Natural killer cell (primary cell): ENCODE measurements at regions not wholly inside any gene's neighbourhood (a gene's known extent, or its start where the extent isn't known, plus 50 kb on each side); places are given as distances from the start of the nearest gene placed in this dataset.

ENCODE experiments used
- ATAC-seq, 3 donors: fragments of 150-1000 bp in 2 of 3; fragments of 200-7000 bp in 1 of 3; cut with Tn5 transposase; 1 replicate in 1 of 3; 2 replicates in 2 of 3; pipeline ENCODE4 v1.10.0; 2021; ENCODE audit warnings: mild to moderate bottlenecking in 2 of 3, moderate library complexity in 2 of 3
- DNase-seq, 2 donors: peaks; one replicate each; pipeline versions ENCODE4 v3.0.0 to v3.0.0-alpha.2; 2013 to 2021; ENCODE audit warnings: mixed read lengths in 1 of 2
- H3K27ac ChIP-seq: one replicate; pipeline ENCODE4 v1.5.1; 2013; ENCODE audit warnings: mild to moderate bottlenecking, low read length
- H3K27me3 ChIP-seq: one replicate; pipeline ENCODE4 v1.6.1; 2013; ENCODE audit warnings: low read length; ENCODE audit not compliant: control insufficient read depth, insufficient read depth
- H3K36me3 ChIP-seq: one replicate; pipeline ENCODE4 v1.6.1; 2013; ENCODE audit warnings: low read length; ENCODE audit not compliant: control insufficient read depth, insufficient read depth
- H3K4me1 ChIP-seq: one replicate; pipeline ENCODE4 v1.6.1; 2013; ENCODE audit warnings: low read length; ENCODE audit not compliant: control insufficient read depth, insufficient read depth
- H3K4me3 ChIP-seq: one replicate; pipeline ENCODE4 v1.5.1; 2013; ENCODE audit warnings: low read length
- H3K9me3 ChIP-seq: one replicate; pipeline ENCODE4 v1.6.1; 2013; ENCODE audit warnings: low read length; ENCODE audit not compliant: control insufficient read depth, insufficient read depth
- H3K27ac Mint-ChIP-seq, 2 donors: one replicate each; pipeline ENCODE4 v1.8.0; 2022; ENCODE audit warnings: mild to moderate bottlenecking in 2 of 2, mixed read lengths in 2 of 2, moderate library complexity in 1 of 2
- H3K27me3 Mint-ChIP-seq, 2 donors: one replicate each; pipeline ENCODE4 v1.8.0; 2022; ENCODE audit warnings: low read depth in 2 of 2, mixed read lengths in 2 of 2
- H3K36me3 Mint-ChIP-seq: one replicate; pipeline ENCODE4 v1.8.0; 2022; ENCODE audit warnings: mixed read lengths
- H3K4me1 Mint-ChIP-seq, 2 donors: one replicate each; pipeline ENCODE4 v1.8.0; 2022; ENCODE audit warnings: mixed read lengths in 2 of 2
- H3K4me3 Mint-ChIP-seq: one replicate; pipeline ENCODE4 v1.8.0; 2022; ENCODE audit warnings: mild to moderate bottlenecking, moderate library complexity, mixed read lengths
- H3K9me3 Mint-ChIP-seq, 2 donors: one replicate each; pipeline ENCODE4 v1.8.0; 2022; ENCODE audit warnings: mixed read lengths in 2 of 2
- CTCF ChIP-seq: fragments of 200-600 bp; IDR thresholded peaks from one replicate; pipeline ENCODE4 v1.8.0; 2022; ENCODE audit warnings: antibody characterized with exemption
- WGBS: methylation state at CpG from one replicate; pipeline ENCODE4 v1.1.7; 2013; ENCODE audit warnings: missing lambda C conversion rate; ENCODE audit not compliant: insufficient coverage; 5-methylcytosine and 5-hydroxymethylcytosine counted together
- intact Hi-C: fragments of 100-400 bp; cut with micrococcal nuclease; formaldehyde crosslinking; loops from one replicate; pipeline ENCODE4 v1.14.2; 2022

- TF ChIP-seq CTCF = no peak
- Mint-ChIP-seq H3K36me3 (no peaks in the 10 kb centered on the region), H3K27ac (no peak overlapping the region), H3K27me3 (no peaks in the 10 kb centered on the region), H3K4me3 (no peak overlapping the region), H3K9me3 (peaks cover 4 to 6% of the 10 kb centered on the region in 2 donors), H3K4me1 (no peaks in the 10 kb centered on the region)
- no peak for ATAC-seq
- intact Hi-C loops = no loop called here
- H3K27ac ChIP-seq = no peak overlapping the region
- WGBS = no CpG with 5 or more reads among the region's 3 CpGs
- H3K36me3 ChIP-seq = no peaks in the 10 kb centered on the region
- H3K4me3 ChIP-seq = no peak overlapping the region
- DNase-seq = no peak
- H3K9me3 ChIP-seq = no peaks in the 10 kb centered on the region
- no peaks in the 10 kb centered on the region for H3K4me1 ChIP-seq
- no peaks in the 10 kb centered on the region for H3K27me3 ChIP-seq
These were observed 345.1 kb downstream of the PLOD2 start for GRCh38 chr3:145815707-145816413.

- intact Hi-C loops = no loop called here
- Histone ChIP-seq H3K4me1 (no peaks in the 10 kb centered on the region), H3K36me3 (no peaks in the 10 kb centered on the region), H3K4me3 (no peak overlapping the region), H3K27ac (no peak overlapping the region), H3K9me3 (no peaks in the 10 kb centered on the region), H3K27me3 (no peaks in the 10 kb centered on the region)
- WGBS = 75% methylated on average over 4 of the region's 4 CpGs
- DNase-seq (no peak), ATAC-seq (no peak)
- H3K9me3 Mint-ChIP-seq = peaks cover 4% of the 10 kb centered on the region in 2 donors
- no peak for TF ChIP-seq CTCF
- no peak overlapping the region for H3K4me3 Mint-ChIP-seq
- no peaks in the 10 kb centered on the region for H3K36me3 Mint-ChIP-seq
- H3K27me3 Mint-ChIP-seq = no peaks in the 10 kb centered on the region
- H3K27ac Mint-ChIP-seq = no peak overlapping the region
- no peaks in the 10 kb centered on the region for H3K4me1 Mint-ChIP-seq
These were observed 343.0 kb downstream of the PLOD2 start for GRCh38 chr3:145817870-145818483.

GRCh38 chr3:145820170-145820569 lies 340.8 kb downstream of the PLOD2 start:
- no peaks in the 10 kb centered on the region for H3K27me3 Mint-ChIP-seq
- H3K27ac ChIP-seq = no peak overlapping the region
- H3K4me1 Mint-ChIP-seq = no peaks in the 10 kb centered on the region
- H3K36me3 Mint-ChIP-seq = no peaks in the 10 kb centered on the region
- H3K4me1 ChIP-seq = no peaks in the 10 kb centered on the region
- H3K36me3 ChIP-seq = no peaks in the 10 kb centered on the region
- intact Hi-C loops = no loop called here
- no peak for TF ChIP-seq CTCF
- no peak overlapping the region for H3K27ac Mint-ChIP-seq
- 20% methylated on average over 1 of the region's 2 CpGs for WGBS
- DNase-seq = no peak
- H3K4me3 ChIP-seq = no peak overlapping the region
- no peaks in the 10 kb centered on the region for H3K27me3 ChIP-seq
- ATAC-seq = no peak
- H3K9me3 Mint-ChIP-seq = peaks cover 3 to 5% of the 10 kb centered on the region in 2 donors
- H3K4me3 Mint-ChIP-seq = no peak overlapping the region
- no peaks in the 10 kb centered on the region for H3K9me3 ChIP-seq
